K562 (cell line): ENCODE measurements at regions not wholly inside any gene's neighbourhood (a gene's known extent, or its start where the extent isn't known, plus 50 kb on each side); places are given as distances from the start of the nearest gene placed in this dataset.

ENCODE experiments used
- ELF1 ChIP-seq: fragments of 200-800 bp; sonication (Bioruptor generic); IDR thresholded peaks from 2 replicates; pipeline ENCODE4 v1.6.1; 2016; ENCODE audit warnings: missing genetic modification characterization, missing compliant biosample characterization
- NFIX ChIP-seq: fragments of 250-450 bp; sonication (Bioruptor Pico); IDR thresholded peaks from 2 replicates; pipeline ENCODE4 v1.4.0; 2020; ENCODE audit warnings: low read depth, mild to moderate bottlenecking, moderate library complexity
- TBL1XR1 ChIP-seq, 2 experiments: IDR thresholded peaks; 2 replicates each; pipeline ENCODE4 v1.6.1; 2012; ENCODE audit warnings: improper control_type of control experiment in 2 of 2, low read length in 2 of 2, mild to moderate bottlenecking in 1 of 2
- ZBTB17 ChIP-seq: fragments of 450-650 bp; formaldehyde crosslinking; IDR thresholded peaks from 2 replicates; pipeline ENCODE4 v1.4.0; 2020; ENCODE audit warnings: mild to moderate bottlenecking
- TF ChIP-seq, protein P1 (sequence below): sonication (generic); formaldehyde crosslinking; IDR thresholded peaks from 2 replicates; pipeline ENCODE4 v1.9.0; 2022; ENCODE audit warnings: mild to moderate bottlenecking, missing genetic modification reagents
- TF ChIP-seq, protein P2 (sequence below), 2 experiments: fragments of 450-650 bp in 1 of 2; sonication (generic) in 1 of 2; formaldehyde crosslinking; conservative IDR thresholded peaks; 2 replicates each; pipeline versions ENCODE4 v1.4.0 to v1.8.1; 2020 to 2022; ENCODE audit warnings: mild to moderate bottlenecking in 1 of 2, missing genetic modification reagents in 1 of 2
- TF ChIP-seq, protein P3 (sequence below), 3 experiments: IDR thresholded peaks in 2 of 3; conservative IDR thresholded peaks in 1 of 3; 2 replicates each; pipeline ENCODE4 v1.5.1; 2011 to 2012; ENCODE audit warnings: low read length in 3 of 3, mild to moderate bottlenecking in 3 of 3, control low read depth in 2 of 3, improper control_type of control experiment in 1 of 3, inconsistent platforms in 1 of 3, low read depth in 1 of 3, mixed read lengths in 1 of 3, moderate library complexity in 1 of 3; ENCODE audit not compliant: insufficient read depth in 2 of 3
- TF ChIP-seq, protein P4 (sequence below), 2 experiments: fragments of 450-650 bp; formaldehyde crosslinking in 1 of 2; IDR thresholded peaks; 2 replicates each; pipeline versions ENCODE4 v1.4.0 to v1.6.1; 2014 to 2020; ENCODE audit warnings: mild to moderate bottlenecking in 2 of 2, borderline replicate concordance in 1 of 2, low read depth in 1 of 2

DNA sequence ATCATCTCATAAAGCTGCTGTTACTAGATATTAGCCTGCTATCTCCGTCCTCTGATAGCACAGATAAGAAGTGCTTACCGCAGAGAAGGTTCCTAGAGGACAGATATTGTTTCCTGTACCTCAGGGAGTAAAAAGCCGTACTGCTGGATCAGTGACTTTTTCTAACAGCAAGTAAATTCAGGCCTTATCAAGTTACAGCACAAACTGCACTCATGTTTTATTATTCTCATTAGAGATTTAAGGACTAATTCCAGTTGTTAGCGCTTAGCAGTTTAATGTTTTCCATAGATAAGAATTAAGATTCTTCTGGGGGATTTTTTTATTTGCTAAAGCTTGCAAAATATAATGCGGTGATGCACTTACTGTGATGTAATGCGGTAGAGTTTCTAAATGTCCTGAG, 119.0 kb upstream of the OBI1 start:
- no peak for TF ChIP-seq ELF1 (tag)
- no peak for TF ChIP-seq ZBTB17 (CRISPR knock-in tag)
- TF ChIP-seq TBL1XR1 (IDR thresholded peaks at IDR 0.05; ENCODE audit: low read length in 2 of 2) = no peak
- TF ChIP-seq, protein P1, sequence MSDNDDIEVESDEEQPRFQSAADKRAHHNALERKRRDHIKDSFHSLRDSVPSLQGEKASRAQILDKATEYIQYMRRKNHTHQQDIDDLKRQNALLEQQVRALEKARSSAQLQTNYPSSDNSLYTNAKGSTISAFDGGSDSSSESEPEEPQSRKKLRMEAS (CRISPR knock-in tag) = no peak
- TF ChIP-seq, protein P2, sequence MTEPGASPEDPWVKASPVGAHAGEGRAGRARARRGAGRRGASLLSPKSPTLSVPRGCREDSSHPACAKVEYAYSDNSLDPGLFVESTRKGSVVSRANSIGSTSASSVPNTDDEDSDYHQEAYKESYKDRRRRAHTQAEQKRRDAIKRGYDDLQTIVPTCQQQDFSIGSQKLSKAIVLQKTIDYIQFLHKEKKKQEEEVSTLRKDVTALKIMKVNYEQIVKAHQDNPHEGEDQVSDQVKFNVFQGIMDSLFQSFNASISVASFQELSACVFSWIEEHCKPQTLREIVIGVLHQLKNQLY (CRISPR knock-in tag; conservative IDR thresholded peaks at IDR 0.05) = no peak
- TF ChIP-seq, protein P3, sequence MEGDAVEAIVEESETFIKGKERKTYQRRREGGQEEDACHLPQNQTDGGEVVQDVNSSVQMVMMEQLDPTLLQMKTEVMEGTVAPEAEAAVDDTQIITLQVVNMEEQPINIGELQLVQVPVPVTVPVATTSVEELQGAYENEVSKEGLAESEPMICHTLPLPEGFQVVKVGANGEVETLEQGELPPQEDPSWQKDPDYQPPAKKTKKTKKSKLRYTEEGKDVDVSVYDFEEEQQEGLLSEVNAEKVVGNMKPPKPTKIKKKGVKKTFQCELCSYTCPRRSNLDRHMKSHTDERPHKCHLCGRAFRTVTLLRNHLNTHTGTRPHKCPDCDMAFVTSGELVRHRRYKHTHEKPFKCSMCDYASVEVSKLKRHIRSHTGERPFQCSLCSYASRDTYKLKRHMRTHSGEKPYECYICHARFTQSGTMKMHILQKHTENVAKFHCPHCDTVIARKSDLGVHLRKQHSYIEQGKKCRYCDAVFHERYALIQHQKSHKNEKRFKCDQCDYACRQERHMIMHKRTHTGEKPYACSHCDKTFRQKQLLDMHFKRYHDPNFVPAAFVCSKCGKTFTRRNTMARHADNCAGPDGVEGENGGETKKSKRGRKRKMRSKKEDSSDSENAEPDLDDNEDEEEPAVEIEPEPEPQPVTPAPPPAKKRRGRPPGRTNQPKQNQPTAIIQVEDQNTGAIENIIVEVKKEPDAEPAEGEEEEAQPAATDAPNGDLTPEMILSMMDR (IDR thresholded peaks at IDR 0.05 in 2 of 3, conservative IDR thresholded peaks at IDR 0.05 in 1 of 3; ENCODE audit: insufficient read depth in 2 of 3, low read depth in 1 of 3, low read length in 3 of 3) = no peak
- TF ChIP-seq, protein P4, sequence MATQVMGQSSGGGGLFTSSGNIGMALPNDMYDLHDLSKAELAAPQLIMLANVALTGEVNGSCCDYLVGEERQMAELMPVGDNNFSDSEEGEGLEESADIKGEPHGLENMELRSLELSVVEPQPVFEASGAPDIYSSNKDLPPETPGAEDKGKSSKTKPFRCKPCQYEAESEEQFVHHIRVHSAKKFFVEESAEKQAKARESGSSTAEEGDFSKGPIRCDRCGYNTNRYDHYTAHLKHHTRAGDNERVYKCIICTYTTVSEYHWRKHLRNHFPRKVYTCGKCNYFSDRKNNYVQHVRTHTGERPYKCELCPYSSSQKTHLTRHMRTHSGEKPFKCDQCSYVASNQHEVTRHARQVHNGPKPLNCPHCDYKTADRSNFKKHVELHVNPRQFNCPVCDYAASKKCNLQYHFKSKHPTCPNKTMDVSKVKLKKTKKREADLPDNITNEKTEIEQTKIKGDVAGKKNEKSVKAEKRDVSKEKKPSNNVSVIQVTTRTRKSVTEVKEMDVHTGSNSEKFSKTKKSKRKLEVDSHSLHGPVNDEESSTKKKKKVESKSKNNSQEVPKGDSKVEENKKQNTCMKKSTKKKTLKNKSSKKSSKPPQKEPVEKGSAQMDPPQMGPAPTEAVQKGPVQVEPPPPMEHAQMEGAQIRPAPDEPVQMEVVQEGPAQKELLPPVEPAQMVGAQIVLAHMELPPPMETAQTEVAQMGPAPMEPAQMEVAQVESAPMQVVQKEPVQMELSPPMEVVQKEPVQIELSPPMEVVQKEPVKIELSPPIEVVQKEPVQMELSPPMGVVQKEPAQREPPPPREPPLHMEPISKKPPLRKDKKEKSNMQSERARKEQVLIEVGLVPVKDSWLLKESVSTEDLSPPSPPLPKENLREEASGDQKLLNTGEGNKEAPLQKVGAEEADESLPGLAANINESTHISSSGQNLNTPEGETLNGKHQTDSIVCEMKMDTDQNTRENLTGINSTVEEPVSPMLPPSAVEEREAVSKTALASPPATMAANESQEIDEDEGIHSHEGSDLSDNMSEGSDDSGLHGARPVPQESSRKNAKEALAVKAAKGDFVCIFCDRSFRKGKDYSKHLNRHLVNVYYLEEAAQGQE (IDR thresholded peaks at IDR 0.05; ENCODE audit: borderline replicate concordance) = no peak
- TF ChIP-seq, protein P4 (CRISPR knock-in tag; IDR thresholded peaks at IDR 0.05; ENCODE audit: low read depth) = no peak
- TF ChIP-seq NFIX (CRISPR knock-in tag) = no peak
